ENCODE measurements at regions not wholly inside any gene's neighbourhood (a gene's known extent, or its start where the extent isn't known, plus 50 kb on each side); places are given as distances from the start of the nearest gene placed in this dataset.

DNA sequence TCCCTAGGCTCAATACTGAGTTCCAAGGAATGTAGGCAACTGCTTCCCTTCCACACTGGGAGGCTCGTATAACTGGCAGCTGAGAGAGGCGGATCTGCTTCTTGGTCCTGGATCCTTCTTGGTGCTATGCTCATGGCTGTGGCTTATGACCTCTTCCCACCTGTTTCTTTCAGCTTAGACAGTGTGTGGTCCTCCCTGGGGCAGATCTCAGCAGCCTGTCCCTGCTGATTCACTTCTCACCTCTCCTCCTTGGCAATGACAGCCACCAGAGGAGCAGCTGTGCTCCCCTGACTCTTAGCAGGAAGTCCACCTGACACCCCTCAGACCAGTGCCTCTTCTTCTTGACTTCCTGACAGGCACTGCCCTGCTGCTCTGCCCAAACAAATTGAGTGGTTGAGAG lies 75.1 kb upstream of the PTGFRN start:
- ATAC-seq (ENCODE audit: low read depth), result no peak
- no peaks in the 10 kb centered on the region for H3K79me1 ChIP-seq (ENCODE audit: low read depth in 1 of 2, low read length in 2 of 2)
- no CpG with 5 or more reads among the region's 2 CpGs for WGBS, 2 experiments (ENCODE audit: extremely low coverage in 2 of 2, insufficient read length in 1 of 2)
- no peak overlapping the region for H3K4me3 ChIP-seq (ENCODE audit: insufficient read depth, low read depth, low read length)
- no peaks in the 10 kb centered on the region for H3K9me3 ChIP-seq (ENCODE audit: control insufficient read depth, insufficient read depth, low read length)
- H2AK5ac ChIP-seq (ENCODE audit: low read depth, low read length), result no peak overlapping the region
- no peak overlapping the region for H3K56ac ChIP-seq (ENCODE audit: extremely low read depth, insufficient read depth, low read length)
- H2BK15ac ChIP-seq (ENCODE audit: low read depth, low read length), result no peak overlapping the region
- in situ Hi-C loops (cut with MboI; ENCODE audit: low sequenced_read_pairs) (no loop called here), intact Hi-C loops (cut with micrococcal nuclease) (no loop called here), dilution Hi-C loops (cut with HindIII; ENCODE audit: low sequenced_read_pairs, unreplicated experiment) (no loop called here)
- no peak overlapping the region for H4K5ac ChIP-seq (ENCODE audit: low read depth, low read length)
- no peak overlapping the region for H3K9ac ChIP-seq (ENCODE audit: low read depth, low read length)
- H2BK20ac ChIP-seq (ENCODE audit: low read depth, low read length), result no peak overlapping the region
- H3K14ac ChIP-seq (replicated peaks; ENCODE audit: low read depth, low read length), result no peak overlapping the region
- H3K27ac ChIP-seq (ENCODE audit: insufficient read depth, low read length), result no peak overlapping the region
- ChIA-PET CTCF (no interaction called here), POLR2A (ENCODE audit: unreplicated experiment) (no interaction called here)
- no peak for TF ChIP-seq MAZ (IDR thresholded peaks at IDR 0.05; ENCODE audit: borderline replicate concordance, low read depth, low read length)
- TF ChIP-seq, protein P1, sequence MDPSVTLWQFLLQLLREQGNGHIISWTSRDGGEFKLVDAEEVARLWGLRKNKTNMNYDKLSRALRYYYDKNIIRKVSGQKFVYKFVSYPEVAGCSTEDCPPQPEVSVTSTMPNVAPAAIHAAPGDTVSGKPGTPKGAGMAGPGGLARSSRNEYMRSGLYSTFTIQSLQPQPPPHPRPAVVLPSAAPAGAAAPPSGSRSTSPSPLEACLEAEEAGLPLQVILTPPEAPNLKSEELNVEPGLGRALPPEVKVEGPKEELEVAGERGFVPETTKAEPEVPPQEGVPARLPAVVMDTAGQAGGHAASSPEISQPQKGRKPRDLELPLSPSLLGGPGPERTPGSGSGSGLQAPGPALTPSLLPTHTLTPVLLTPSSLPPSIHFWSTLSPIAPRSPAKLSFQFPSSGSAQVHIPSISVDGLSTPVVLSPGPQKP (IDR thresholded peaks at IDR 0.05; ENCODE audit: borderline replicate concordance, low read depth, low read length), result no peak
- no peak for TF ChIP-seq CEBPB (IDR thresholded peaks at IDR 0.05; ENCODE audit: low read depth, low read length)
- H3K4me2 ChIP-seq (ENCODE audit: low read depth, low read length), result no peak overlapping the region
- H3K9me1 ChIP-seq (ENCODE audit: insufficient read depth, low read length), result no peaks in the 10 kb centered on the region
- no peak overlapping the region for H3K18ac ChIP-seq (ENCODE audit: low read depth, low read length)
- H2BK120ac ChIP-seq (ENCODE audit: low read depth, low read length), result no peak overlapping the region
- H3K23ac ChIP-seq (ENCODE audit: low read depth, low read length), result no peak overlapping the region
- no peaks in the 10 kb centered on the region for H3K4me1 ChIP-seq (ENCODE audit: control insufficient read depth, insufficient read depth, low read length)
- peak overlapping the region; percentile 23 for H2AFZ ChIP-seq (replicated peaks; ENCODE audit: low read length, poor library complexity)
- H4K20me1 ChIP-seq (ENCODE audit: insufficient read depth, low read length), result no peaks in the 10 kb centered on the region
- DNase-seq, result no peak
- no peak overlapping the region for H4K8ac ChIP-seq (ENCODE audit: low read depth in 2 of 2, low read length in 2 of 2)
- H4K91ac ChIP-seq (ENCODE audit: insufficient read depth, low read depth, low read length), result no peak overlapping the region
- H2AK9ac ChIP-seq (replicated peaks; ENCODE audit: low read depth, low read length, poor library complexity), result no peak overlapping the region
- no TSS peak for BruUV-seq (replicated peaks)
- H2BK5ac ChIP-seq (ENCODE audit: low read depth, low read length, poor library complexity, severe bottlenecking), result no peak overlapping the region
- H3K36me3 ChIP-seq (ENCODE audit: control insufficient read depth, insufficient read depth, low read length), result no peaks in the 10 kb centered on the region
- peaks cover 5% of the 10 kb centered on the region; the same call in 1 of the 2 replicates for H3K27me3 ChIP-seq (ENCODE audit: control insufficient read depth, insufficient read depth, low read length)
- no peak overlapping the region for H3K4ac ChIP-seq (ENCODE audit: low read depth, low read length)

All from IMR-90 (cell line).